ENCODE measurements at regions not wholly inside any gene's neighbourhood (a gene's known extent, or its start where the extent isn't known, plus 50 kb on each side); places are given as distances from the start of the nearest gene placed in this dataset.

DNA sequence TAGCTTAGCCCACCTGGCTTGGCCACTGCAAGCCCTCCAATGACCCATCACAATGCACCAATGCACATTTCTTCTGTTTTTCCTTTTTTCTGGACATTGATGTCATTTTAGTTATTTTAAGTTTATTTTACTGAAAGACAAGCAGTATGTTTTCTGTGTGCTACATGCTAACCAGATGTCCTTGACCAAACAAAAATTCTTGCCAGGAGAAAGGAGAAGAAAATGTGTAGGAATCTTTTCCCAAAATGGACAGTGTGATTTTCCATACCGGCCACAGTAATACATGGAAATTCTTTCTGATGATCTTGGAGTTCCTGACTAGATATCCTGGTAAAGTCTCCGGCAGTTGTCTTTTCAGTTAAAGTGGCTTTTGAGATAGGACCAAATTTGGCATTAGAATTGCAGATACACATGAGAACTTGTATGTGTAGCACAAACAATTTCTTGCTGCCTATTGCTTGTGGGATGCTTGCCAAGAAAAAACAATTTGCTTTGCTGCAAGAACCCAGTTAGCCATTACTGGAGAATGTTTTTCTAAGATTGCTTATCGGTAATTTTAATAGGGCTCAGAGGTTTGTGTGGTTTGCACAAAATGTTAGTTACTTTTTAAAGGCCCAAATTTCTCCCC lies 696.5 kb upstream of the CITED2 start:
- TF ChIP-seq, protein P1, sequence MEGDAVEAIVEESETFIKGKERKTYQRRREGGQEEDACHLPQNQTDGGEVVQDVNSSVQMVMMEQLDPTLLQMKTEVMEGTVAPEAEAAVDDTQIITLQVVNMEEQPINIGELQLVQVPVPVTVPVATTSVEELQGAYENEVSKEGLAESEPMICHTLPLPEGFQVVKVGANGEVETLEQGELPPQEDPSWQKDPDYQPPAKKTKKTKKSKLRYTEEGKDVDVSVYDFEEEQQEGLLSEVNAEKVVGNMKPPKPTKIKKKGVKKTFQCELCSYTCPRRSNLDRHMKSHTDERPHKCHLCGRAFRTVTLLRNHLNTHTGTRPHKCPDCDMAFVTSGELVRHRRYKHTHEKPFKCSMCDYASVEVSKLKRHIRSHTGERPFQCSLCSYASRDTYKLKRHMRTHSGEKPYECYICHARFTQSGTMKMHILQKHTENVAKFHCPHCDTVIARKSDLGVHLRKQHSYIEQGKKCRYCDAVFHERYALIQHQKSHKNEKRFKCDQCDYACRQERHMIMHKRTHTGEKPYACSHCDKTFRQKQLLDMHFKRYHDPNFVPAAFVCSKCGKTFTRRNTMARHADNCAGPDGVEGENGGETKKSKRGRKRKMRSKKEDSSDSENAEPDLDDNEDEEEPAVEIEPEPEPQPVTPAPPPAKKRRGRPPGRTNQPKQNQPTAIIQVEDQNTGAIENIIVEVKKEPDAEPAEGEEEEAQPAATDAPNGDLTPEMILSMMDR (IDR thresholded peaks at IDR 0.05; ENCODE audit: insufficient read depth, low read length), result no peak
- peak; percentile 97 for DNase-seq (ENCODE audit: low read depth)
- H3K4me3 ChIP-seq (ENCODE audit: low read depth, low read length), result no peak overlapping the region

DNA sequence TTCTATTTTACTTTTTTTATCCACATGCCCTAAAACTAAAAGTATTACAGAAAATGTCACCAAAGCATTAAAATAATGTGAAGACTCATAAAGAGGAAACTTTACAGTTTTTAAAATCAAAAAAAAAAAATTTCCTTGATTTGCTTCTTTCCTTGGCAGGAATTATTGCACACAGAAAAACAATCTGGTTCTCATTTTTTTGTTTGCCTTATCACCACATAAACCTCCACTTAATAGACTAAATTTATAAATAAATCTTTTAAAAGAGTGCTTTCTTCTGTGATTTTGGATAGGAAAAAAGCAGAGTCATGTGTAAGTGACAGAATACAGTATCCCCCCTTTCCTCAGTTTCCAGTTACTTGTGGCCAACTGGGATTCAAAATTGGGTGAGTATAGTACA lies 695.1 kb upstream of the CITED2 start:
- peak; percentile 39 for DNase-seq (ENCODE audit: low read depth)
- no peak overlapping the region for H3K4me3 ChIP-seq (ENCODE audit: low read depth, low read length)
- TF ChIP-seq, protein P1 (IDR thresholded peaks at IDR 0.05; ENCODE audit: insufficient read depth, low read length), result no peak

DNA sequence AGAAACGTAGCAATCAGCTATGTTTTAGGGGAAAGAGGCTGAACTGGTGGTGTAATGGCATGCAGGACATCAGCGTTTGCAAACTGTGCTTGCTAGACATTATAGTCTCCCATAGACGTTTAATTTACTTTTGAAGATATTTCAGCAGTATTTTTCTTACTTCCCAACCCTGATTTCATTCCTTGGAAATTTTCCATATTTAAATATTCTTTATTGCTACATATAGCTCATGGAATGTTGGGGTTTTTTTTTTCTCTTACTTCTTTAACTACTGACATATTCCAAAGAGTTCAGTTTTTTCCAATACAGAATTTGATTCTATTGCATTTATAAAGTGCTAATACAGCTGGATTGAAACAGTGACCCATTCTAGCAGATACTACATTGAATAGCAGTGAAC lies 694.4 kb upstream of the CITED2 start:
- no peak for DNase-seq (ENCODE audit: low read depth)
- TF ChIP-seq, protein P1 (IDR thresholded peaks at IDR 0.05; ENCODE audit: insufficient read depth, low read length), result no peak

DNA sequence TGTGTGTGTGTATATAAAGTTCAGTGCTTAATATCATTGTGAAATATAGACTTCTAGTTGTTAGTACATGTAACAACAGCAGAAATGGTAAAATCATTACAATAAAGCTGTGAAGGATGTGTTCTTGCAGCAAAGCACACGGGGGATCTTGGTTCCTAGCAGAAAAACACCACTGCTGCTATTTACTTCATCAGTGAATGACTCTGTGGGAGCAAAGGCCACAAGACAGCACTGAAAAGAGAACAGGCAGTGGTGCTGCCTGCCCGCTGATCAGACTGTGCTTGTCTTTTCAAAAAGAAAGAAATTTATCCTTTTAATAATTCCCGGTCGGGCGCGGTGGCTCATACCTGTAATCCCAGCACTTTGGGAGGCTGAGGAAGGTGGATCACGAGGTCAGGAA lies 689.9 kb upstream of the CITED2 start:
- TF ChIP-seq, protein P1 (IDR thresholded peaks at IDR 0.05; ENCODE audit: insufficient read depth, low read length), result no peak
- no peak overlapping the region for H3K4me3 ChIP-seq (ENCODE audit: low read depth, low read length)
- no peak for DNase-seq (ENCODE audit: low read depth)

More for the DNA sequence above, 694.4 kb upstream of the CITED2 start:
- H3K4me3 ChIP-seq (ENCODE audit: low read depth, low read length), result no peak overlapping the region

DNA sequence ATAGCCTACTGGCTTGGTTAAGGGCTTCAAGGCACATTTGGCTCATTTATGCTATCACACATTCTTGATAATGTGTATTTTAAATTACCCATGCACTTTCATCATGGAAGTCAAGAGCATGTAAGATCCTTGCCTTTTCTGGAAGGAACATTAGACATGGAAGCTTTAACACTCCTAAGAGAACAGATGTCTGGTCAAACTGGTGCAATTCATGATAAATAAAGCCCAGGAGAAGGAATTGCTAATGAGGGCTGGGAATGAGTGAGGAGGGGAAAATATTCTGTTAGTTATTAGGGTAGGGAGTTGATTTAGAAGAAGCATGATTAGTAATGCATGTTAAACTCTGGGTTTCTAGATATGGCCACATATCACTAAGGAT lies 688.6 kb upstream of the CITED2 start:
- H3K4me3 ChIP-seq (ENCODE audit: low read depth, low read length), result no peak overlapping the region
- TF ChIP-seq, protein P1 (IDR thresholded peaks at IDR 0.05; ENCODE audit: insufficient read depth, low read length), result no peak
- no peak for DNase-seq (ENCODE audit: low read depth)

DNA sequence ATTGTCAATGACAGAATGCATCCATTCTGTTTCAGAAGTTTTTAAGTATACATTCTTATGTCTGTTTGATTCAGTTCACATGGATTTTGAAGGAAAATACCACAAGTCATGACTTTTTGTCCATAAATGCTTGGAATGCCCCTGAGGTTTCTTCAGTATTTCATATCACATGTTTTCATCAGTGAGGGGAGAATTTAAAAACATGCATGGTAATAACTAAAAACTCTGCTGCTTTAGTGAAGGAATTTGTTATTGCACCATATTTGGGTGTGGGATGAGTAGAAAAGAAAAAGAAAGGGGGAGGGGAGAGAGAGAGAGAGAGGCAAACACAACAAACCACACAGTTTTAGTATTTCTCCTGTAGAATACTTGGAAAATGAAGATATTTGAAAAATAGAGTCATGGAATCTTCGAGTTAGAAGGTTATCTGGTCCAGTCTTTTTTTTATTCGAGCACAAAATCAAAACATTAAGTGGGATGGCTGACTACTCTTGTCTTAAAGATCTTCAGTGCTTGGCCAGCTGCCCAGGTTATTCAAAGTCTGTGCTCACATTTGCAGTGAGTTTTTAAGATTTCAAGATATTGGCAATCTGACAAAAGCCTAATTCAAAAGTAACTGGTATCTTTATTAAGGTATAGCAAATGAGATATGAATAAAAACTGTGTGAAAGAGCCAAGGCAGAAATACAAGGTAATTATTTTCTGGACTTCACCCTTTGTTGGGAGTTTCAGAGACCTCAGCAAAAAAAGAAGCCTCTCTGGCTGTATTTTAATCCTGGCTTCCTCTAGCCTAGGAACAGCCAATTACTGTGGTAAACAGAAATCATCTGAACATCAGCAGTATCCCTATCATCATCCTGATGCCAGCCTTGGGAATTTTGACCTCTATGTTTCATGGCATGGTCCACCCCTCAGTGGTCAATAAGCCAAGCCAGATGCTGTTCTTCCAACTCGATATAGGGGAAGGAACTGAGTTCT lies 687.9 kb upstream of the CITED2 start:
- H3K4me3 ChIP-seq (ENCODE audit: low read depth, low read length), result no peak overlapping the region
- TF ChIP-seq, protein P1 (IDR thresholded peaks at IDR 0.05; ENCODE audit: insufficient read depth, low read length), result no peak
- DNase-seq (ENCODE audit: low read depth), result peak; percentile 98
